Erythroblast (primary cell): ENCODE measurements at regions not wholly inside any gene's neighbourhood (a gene's known extent, or its start where the extent isn't known, plus 50 kb on each side); places are given as distances from the start of the nearest gene placed in this dataset.
"Not testable (repeated sequence)": the region's sequence is repeated elsewhere in the genome, so short reads cannot be mapped to it uniquely, and the experiment has no call there.

ENCODE experiments used
- DNase-seq, 2 experiments: peaks; one replicate each; lab custom pipeline; 2025; lab: John Stamatoyannopoulos, UW
- GATA1 ChIP-seq: IDR thresholded peaks from 2 replicates; pipeline ENCODE4 v1.6.1; 2011; ENCODE audit warnings: low read depth, mild to moderate bottlenecking, control low read depth, low read length, moderate library complexity
- POLR2A ChIP-seq: IDR thresholded peaks from 2 replicates; pipeline ENCODE4 v1.6.1; 2011; ENCODE audit warnings: mild to moderate bottlenecking, low read length

- DNase-seq = no peak
- no peak for TF ChIP-seq GATA1
- no peak for TF ChIP-seq POLR2A
These were observed 180.6 kb upstream of the PDE10A start for GRCh38 chr6:165843568-165844113.

DNA sequence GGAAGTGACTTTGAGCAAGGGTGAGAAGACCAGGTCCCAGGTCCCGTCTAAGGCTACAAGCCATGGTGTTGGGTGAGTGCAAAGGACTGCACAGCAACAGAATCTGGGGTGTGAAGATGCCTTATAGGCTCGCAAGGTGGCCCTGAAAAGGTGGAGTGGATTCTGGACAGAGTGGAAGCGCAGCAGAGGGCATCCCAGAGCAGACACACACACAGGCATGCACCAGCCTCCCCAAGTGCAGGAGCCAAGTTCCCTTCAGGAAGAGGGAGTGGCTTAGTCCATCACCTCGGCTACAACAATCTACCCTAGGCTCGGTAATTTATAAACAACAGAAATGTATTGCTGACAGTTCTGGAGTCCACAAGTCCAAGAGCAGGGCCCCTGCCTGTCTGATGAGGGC, 180.1 kb upstream of the PDE10A start:
- DNase-seq = no peak
- TF ChIP-seq GATA1 (no peak), POLR2A (no peak)

- no peak for TF ChIP-seq GATA1
- no peak for TF ChIP-seq POLR2A
- DNase-seq = no peak
These were observed 179.4 kb upstream of the PDE10A start for GRCh38 chr6:165842281-165842936.

GRCh38 chr6:165841153-165841558, 178.1 kb upstream of the PDE10A start:
- no peak for DNase-seq
- TF ChIP-seq GATA1 (no peak), POLR2A (no peak)

DNA sequence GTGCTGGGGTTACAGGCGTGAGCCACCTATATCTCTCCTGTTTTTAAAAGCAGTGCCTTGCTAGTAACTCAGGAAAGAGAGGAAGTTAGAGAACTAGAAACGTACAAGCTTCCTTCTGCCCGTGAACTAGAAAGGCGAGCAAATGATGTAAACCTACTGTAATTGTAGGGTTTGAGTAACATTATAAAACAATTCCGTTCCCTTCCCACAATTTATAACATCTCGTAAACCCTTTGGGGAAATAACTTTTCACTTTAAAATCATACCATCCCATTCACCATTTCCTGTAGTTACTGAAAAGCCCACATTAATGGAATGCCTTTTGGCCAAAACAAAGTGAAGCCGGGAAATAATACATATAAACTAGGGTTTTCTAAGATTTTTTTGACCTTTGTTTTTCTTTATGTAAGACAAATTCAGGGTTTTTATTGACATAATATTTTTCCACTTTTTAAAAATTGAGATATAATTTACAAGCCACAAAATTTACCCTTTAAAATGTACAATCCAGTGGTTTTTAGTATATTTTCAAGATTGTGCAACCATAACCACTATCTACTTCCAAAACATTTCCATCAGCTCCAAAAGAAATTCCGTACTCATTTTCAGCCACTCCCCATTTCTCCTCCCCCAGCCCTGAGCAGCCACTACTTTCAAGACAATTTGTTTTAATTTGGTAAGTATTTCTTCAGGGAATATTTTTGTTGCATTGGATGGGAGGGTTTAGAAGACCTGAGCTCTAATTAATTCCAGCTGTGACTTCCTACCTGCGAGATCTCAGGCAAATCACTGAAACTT, 175.1 kb upstream of the PDE10A start:
- TF ChIP-seq GATA1 (no peak), POLR2A (no peak)
- DNase-seq = no peak

DNA sequence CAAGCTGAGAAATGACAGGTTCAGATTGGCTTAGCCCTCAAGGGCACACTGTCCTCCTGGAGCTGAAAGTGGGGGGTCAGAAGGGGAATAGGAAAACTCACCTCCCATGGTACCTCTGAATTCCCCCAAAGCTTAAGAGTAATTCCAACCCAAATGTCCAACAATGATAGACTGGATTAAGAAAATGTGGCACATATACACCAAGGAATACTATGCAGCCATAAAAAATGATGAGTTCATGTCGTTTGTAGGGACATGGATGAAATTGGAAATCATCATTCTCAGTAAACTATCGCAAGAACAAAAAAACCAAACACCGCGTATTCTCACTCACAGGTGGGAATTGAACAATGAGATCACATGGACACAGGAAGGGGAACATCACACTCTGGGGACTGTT, 173.6 kb upstream of the PDE10A start:
- DNase-seq = not testable (repeated sequence)

GRCh38 chr6:165835410-165835851, 172.4 kb upstream of the PDE10A start:
- TF ChIP-seq GATA1 = no peak
- TF ChIP-seq POLR2A = no peak
- no peak for DNase-seq

- DNase-seq = no peak
These were observed 171.7 kb upstream of the PDE10A start for GRCh38 chr6:165834613-165835259.

DNA sequence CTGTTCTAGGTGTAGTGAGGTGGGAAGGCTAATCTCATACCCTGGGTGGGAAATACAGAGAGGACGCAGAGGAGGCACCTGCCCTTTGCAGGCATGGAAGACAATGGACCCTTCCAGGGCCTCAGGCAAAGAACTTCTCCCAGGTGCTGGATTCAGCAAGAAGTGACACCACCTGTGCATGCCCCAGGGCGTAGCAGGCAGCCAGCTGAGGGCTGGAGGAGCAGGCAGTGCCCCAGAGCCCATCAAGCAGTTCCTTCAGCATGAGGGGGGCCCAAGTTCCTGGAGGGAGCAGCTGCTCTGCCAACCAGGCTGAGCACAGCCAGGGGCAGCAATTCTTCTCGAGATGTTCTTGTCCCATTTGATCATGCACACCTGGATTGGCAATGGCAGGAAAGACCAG, 170.3 kb upstream of the PDE10A start:
- DNase-seq = no peak
- no peak for TF ChIP-seq GATA1
- no peak for TF ChIP-seq POLR2A

More at GRCh38 chr6:165834613-165835259, 171.7 kb upstream of the PDE10A start:
- TF ChIP-seq POLR2A (no peak), GATA1 (no peak)

GRCh38 chr6:165831812-165832510, 168.9 kb upstream of the PDE10A start:
- no peak for DNase-seq
- TF ChIP-seq POLR2A = no peak

DNA sequence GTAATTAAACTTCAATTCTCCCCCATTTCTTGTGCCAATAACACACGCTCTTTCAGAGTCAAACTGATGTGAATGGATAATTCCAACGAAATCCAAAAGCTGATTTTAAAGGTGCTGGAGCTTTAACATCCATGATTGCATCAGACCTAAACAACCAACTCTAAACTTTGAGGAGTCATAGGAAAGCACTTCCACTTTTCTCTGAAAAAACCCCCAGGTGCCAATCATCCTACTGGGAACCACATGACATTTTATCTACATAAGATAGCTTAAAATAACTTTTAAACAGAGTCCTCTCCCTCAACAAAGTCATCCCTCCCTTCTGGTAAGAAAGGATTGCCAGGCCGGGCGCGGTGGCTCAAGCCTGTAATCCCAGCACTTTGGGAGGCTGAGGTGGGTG, 167.7 kb upstream of the PDE10A start:
- no peak for TF ChIP-seq POLR2A
- no peak for TF ChIP-seq GATA1
- DNase-seq = no peak

DNA sequence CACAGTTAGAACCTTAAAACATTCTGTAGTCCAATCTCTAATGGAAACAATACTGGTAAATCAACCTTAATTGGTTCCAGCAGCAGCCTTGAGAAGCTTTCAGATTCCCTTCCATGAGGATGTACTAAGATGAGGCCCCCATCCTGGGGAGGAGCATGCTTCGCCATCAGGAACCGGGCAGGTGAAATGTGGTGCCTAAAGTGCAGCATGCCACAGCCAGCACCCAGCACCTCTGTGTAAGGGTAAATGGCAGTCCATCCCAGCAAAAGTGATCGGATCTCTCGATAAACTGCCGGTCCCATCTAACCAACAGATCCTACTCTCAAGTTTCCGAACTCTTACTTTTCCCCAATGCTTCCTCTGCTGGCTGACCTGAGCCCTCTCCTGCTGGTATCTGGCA, 166.3 kb upstream of the PDE10A start:
- TF ChIP-seq GATA1 (no peak), POLR2A (no peak)
- no peak for DNase-seq

DNA sequence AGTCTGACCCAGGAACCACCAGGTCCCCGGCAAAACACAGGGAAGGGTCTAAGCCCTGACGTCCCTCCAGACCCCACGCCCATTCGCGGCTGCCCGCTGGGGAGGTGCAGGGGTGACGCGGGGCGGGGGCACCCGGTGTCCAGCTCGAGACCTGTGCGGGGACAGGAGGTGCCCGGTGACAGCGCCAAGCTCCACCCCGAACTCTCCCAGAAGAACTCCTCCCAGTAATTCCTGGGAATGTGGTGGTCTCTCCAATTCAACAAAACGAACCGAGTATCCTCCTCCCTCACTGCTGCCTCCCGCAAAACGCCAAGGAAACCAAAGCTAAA, 164.1 kb upstream of the PDE10A start:
- TF ChIP-seq GATA1 = no peak
- TF ChIP-seq POLR2A = no peak
- no peak for DNase-seq
